ENCODE measurements at regions not wholly inside any gene's neighbourhood (a gene's known extent, or its start where the extent isn't known, plus 50 kb on each side); places are given as distances from the start of the nearest gene placed in this dataset.

DNA sequence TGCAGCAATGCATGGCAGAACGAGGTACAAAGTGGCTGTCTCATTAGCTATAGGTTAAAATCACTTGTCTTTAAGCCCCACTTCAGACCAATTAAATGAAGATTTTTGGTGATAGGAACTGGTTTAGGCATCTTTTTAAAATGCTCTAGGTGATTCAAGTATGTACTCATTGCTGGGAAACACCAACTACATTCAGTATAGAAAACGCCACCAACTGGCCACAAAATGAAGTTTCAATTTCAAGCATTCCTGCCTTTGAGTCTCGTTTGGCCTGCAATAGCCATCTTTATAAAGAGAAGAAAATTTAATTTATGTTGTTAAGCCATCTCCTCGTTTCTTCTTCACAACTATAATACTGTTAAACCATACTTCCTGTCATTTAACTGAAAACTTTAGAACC, 587.9 kb downstream of the GBE1 start:
- FAIRE-seq = no peak
- ChIA-PET CTCF (no interaction called here), POLR2A (no interaction called here)
- no peak for ATAC-seq
- Histone ChIP-seq H3K9me3 (no peaks in the 10 kb centered on the region), H3K4me3 (no peak overlapping the region), H3K4me1 (no peaks in the 10 kb centered on the region), H3K4me2 (no peak overlapping the region), H3K27ac (no peak overlapping the region)
- TF ChIP-seq RAD21 (conservative IDR thresholded peaks at IDR 0.05 in 1 of 2, IDR thresholded peaks at IDR 0.05 in 1 of 2) (peak in 1 of 2 experiments; percentile 12; a peak in 1 of 5 replicates), MAZ (IDR thresholded peaks at IDR 0.05; ENCODE audit: borderline replicate concordance, low read depth, low read length) (no peak), HEYL (CRISPR knock-in tag; IDR thresholded peaks at IDR 0.05) (no peak)
- WGBS (ENCODE audit: missing lambda C conversion rate) = under 1% methylated on average over 4 of the region's 4 CpGs
- peak in 1 of 2 experiments; percentile 5 for DNase-seq (ENCODE audit: low read depth in 1 of 2, low spot score in 1 of 2)

DNA sequence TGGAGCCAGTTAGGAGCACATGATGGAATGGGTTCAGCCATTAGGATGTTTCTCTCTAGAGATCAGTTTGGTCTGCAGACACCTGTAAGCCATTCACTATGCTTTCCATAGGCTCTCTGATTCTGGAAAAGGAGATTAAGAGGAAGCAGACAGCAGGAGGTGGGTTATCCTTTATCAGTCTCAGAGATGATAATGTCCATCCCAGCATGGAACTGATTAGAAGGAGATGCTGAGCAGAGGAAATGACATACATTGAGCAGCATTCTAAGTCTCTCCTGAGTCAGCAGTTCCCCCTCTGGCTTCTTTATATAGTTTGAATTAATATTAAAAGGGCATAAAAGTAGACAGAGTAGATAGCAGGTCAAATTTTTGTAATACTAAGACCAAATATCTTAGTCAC, 591.1 kb downstream of the GBE1 start:
- Histone ChIP-seq H3K4me1 (no peaks in the 10 kb centered on the region), H3K4me2 (no peak overlapping the region), H3K4me3 (no peak overlapping the region), H3K9me3 (no peaks in the 10 kb centered on the region), H3K27ac (no peak overlapping the region)
- ChIA-PET POLR2A (no interaction called here), CTCF (no interaction called here)
- no peak for FAIRE-seq
- DNase-seq (ENCODE audit: low read depth in 1 of 2, low spot score in 1 of 2) = no peak
- TF ChIP-seq KDM1A (IDR thresholded peaks at IDR 0.05; ENCODE audit: low read depth) (no peak), RAD21 (conservative IDR thresholded peaks at IDR 0.05 in 1 of 2, IDR thresholded peaks at IDR 0.05 in 1 of 2) (no peak), TP53 (CRISPR knock-in tag; IDR thresholded peaks at IDR 0.05) (no peak), SMC3 (IDR thresholded peaks at IDR 0.05) (no peak), PHF8 (IDR thresholded peaks at IDR 0.05; ENCODE audit: borderline replicate concordance, low read depth) (no peak), ZSCAN20 (CRISPR knock-in tag; IDR thresholded peaks at IDR 0.05) (no peak), BCL3 (IDR thresholded peaks at IDR 0.05) (no peak), CBX2 (IDR thresholded peaks at IDR 0.05; ENCODE audit: borderline replicate concordance, low read depth) (no peak), REST (IDR thresholded peaks at IDR 0.05) (no peak), EHMT2 (IDR thresholded peaks at IDR 0.05; ENCODE audit: low read depth) (no peak), CHD4 (IDR thresholded peaks at IDR 0.05; ENCODE audit: borderline replicate concordance) (no peak), USF2 (IDR thresholded peaks at IDR 0.05) (no peak), ZFP36 (IDR thresholded peaks at IDR 0.05; ENCODE audit: borderline replicate concordance, partially characterized antibody) (no peak), ESRRA (IDR thresholded peaks at IDR 0.05; ENCODE audit: borderline replicate concordance, low read length) (no peak), GATA3 (IDR thresholded peaks at IDR 0.05; ENCODE audit: borderline replicate concordance) (no peak), EHF (CRISPR knock-in tag; IDR thresholded peaks at IDR 0.05) (no peak), RFX5 (IDR thresholded peaks at IDR 0.05) (no peak), PBX3 (IDR thresholded peaks at IDR 0.05) (no peak), HEYL (CRISPR knock-in tag; IDR thresholded peaks at IDR 0.05) (no peak)
- TF ChIP-seq, protein P1, sequence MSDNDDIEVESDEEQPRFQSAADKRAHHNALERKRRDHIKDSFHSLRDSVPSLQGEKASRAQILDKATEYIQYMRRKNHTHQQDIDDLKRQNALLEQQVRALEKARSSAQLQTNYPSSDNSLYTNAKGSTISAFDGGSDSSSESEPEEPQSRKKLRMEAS (IDR thresholded peaks at IDR 0.05) = no peak
- ATAC-seq = no peak

All from A549 (cell line).